HEK293 (cell line): ENCODE measurements at regions not wholly inside any gene's neighbourhood (a gene's known extent, or its start where the extent isn't known, plus 50 kb on each side); places are given as distances from the start of the nearest gene placed in this dataset.

Experiments used
- CTCF ChIA-PET: fragments of 350-600 bp; formaldehyde crosslinking; extraction: SDS; loops from one replicate; lab custom pipeline; 2021; ENCODE audit warnings: antibody characterized with exemption; lab: Yijun Ruan, JAX
- POLR2A ChIA-PET: fragments of 300-600 bp; formaldehyde crosslinking; extraction: SDS; loops from one replicate; lab custom pipeline; 2020; ENCODE audit warnings: antibody characterized with exemption, inconsistent platforms; lab: Yijun Ruan, JAX
- H3K27ac ChIP-seq: fragments of 200-500 bp; sonication (Bioruptor generic); 2 replicates; pipeline ENCODE4 v1.5.1; 2014; ENCODE audit warnings: low read depth, low read length, control low read depth, inconsistent platforms; ENCODE audit errors: extremely low read depth
- H3K36me3 ChIP-seq, 2 experiments: fragments of 200-500 bp in 1 of 2; sonication (Bioruptor generic) in 1 of 2; 1 replicate in 1 of 2; 2 replicates in 1 of 2; pipeline ENCODE4 v1.5.1; 2014 to 2017; ENCODE audit warnings: inconsistent platforms in 2 of 2, low read length in 2 of 2; ENCODE audit not compliant: control insufficient read depth in 2 of 2, insufficient read depth in 1 of 2
- H3K4me1 ChIP-seq: fragments of 200-500 bp; sonication (Bioruptor generic); 2 replicates; pipeline ENCODE4 v1.5.1; 2014; ENCODE audit warnings: mild to moderate bottlenecking, low read length, inconsistent platforms; ENCODE audit not compliant: control insufficient read depth, insufficient read depth
- H3K4me3 ChIP-seq: 2 replicates; pipeline ENCODE4 v1.5.1; 2011; ENCODE audit warnings: low read depth, mild to moderate bottlenecking, control low read depth, low read length, moderate library complexity
- H3K9me3 ChIP-seq: fragments of 200-500 bp; sonication (Bioruptor generic); 2 replicates; pipeline ENCODE4 v1.5.1; 2014; ENCODE audit warnings: low read depth, low read length, inconsistent platforms; ENCODE audit not compliant: control insufficient read depth, insufficient read depth
- GLI2 ChIP-seq: fragments of 450-650 bp; formaldehyde crosslinking; IDR thresholded peaks from 2 replicates; pipeline ENCODE4; 2017; ENCODE audit warnings: missing biosample characterization, missing genetic modification characterization, low read depth, borderline replicate concordance
- WT1 ChIP-seq: fragments of 450-650 bp; formaldehyde crosslinking; IDR thresholded peaks from 2 replicates; pipeline ENCODE4 v1.5.1; 2016; ENCODE audit warnings: missing biosample characterization, missing genetic modification characterization
- ZIC2 ChIP-seq: fragments of 450-650 bp; formaldehyde crosslinking; IDR thresholded peaks from 2 replicates; pipeline ENCODE4 v1.5.1; 2016; ENCODE audit warnings: missing biosample characterization, missing genetic modification characterization
- ZNF133 ChIP-seq: fragments of 450-650 bp; formaldehyde crosslinking; IDR thresholded peaks from 2 replicates; pipeline ENCODE4 v1.5.1; 2016; ENCODE audit warnings: missing biosample characterization, missing genetic modification characterization
- ZNF138 ChIP-seq: fragments of 450-650 bp; formaldehyde crosslinking; IDR thresholded peaks from 2 replicates; pipeline ENCODE4 v1.5.1; 2016; ENCODE audit warnings: missing biosample characterization, missing genetic modification characterization, borderline replicate concordance
- ZNF311 ChIP-seq: fragments of 450-650 bp; formaldehyde crosslinking; IDR thresholded peaks from 2 replicates; pipeline ENCODE4 v1.5.1; 2017; ENCODE audit warnings: missing biosample characterization, missing genetic modification characterization, borderline replicate concordance
- ZNF549 ChIP-seq: fragments of 450-650 bp; IDR thresholded peaks from 2 replicates; pipeline ENCODE4 v1.5.1; 2018; ENCODE audit warnings: missing biosample characterization, missing genetic modification characterization, mild to moderate bottlenecking, inconsistent platforms, moderate library complexity
- ZNF571 ChIP-seq: fragments of 450-650 bp; formaldehyde crosslinking; IDR thresholded peaks from 2 replicates; pipeline ENCODE4 v1.5.0; 2017; ENCODE audit warnings: missing biosample characterization, missing genetic modification characterization
- ZNF626 ChIP-seq: fragments of 450-650 bp; sonication (Bioruptor Pico); formaldehyde crosslinking; IDR thresholded peaks from 2 replicates; pipeline ENCODE4 v1.5.1; 2018; ENCODE audit warnings: missing biosample characterization, missing genetic modification characterization, inconsistent platforms
- ZNF791 ChIP-seq: fragments of 450-650 bp; formaldehyde crosslinking; IDR thresholded peaks from 2 replicates; pipeline ENCODE4 v1.5.1; 2016; ENCODE audit warnings: missing biosample characterization, missing genetic modification characterization
- TF ChIP-seq, protein P1 (sequence below): fragments of 450-650 bp; formaldehyde crosslinking; IDR thresholded peaks from 2 replicates; pipeline ENCODE4 v1.5.1; 2016; ENCODE audit warnings: missing biosample characterization, missing genetic modification characterization
- TF ChIP-seq, protein P2 (sequence below): fragments of 450-650 bp; formaldehyde crosslinking; IDR thresholded peaks from 2 replicates; pipeline ENCODE4 v1.5.1; 2016; ENCODE audit warnings: missing biosample characterization, missing genetic modification characterization
- TF ChIP-seq, protein P3 (sequence below): fragments of 450-650 bp; IDR thresholded peaks from 2 replicates; pipeline ENCODE4 v1.5.1; 2018; ENCODE audit warnings: missing biosample characterization, mild to moderate bottlenecking, missing genetic modification characterization
- TF ChIP-seq, protein P4 (sequence below): fragments of 450-650 bp; formaldehyde crosslinking; IDR thresholded peaks from 2 replicates; pipeline ENCODE4 v1.5.1; 2016; ENCODE audit warnings: missing biosample characterization, missing genetic modification characterization, low read depth

DNA sequence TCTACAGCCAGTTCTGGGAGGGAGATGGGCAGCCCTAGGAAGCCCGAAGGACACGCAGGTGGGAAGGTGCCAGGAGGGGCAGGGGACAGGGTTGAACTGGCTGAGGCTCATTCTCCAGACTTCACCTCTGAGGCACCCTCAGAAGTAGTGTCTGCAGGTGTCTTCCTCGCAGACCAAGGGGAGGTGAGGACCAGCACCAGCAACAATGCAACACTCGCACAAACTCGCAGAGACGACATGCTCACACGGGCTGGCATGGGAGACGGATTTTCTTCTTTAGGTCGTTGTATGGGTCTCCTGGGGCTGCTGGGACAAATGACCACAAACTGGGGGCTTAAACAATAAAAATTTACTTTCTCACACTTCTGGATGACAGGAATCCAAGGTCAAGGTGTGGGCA, 132.2 kb upstream of the FOXF1 start (continued):
- TF ChIP-seq, protein P1, sequence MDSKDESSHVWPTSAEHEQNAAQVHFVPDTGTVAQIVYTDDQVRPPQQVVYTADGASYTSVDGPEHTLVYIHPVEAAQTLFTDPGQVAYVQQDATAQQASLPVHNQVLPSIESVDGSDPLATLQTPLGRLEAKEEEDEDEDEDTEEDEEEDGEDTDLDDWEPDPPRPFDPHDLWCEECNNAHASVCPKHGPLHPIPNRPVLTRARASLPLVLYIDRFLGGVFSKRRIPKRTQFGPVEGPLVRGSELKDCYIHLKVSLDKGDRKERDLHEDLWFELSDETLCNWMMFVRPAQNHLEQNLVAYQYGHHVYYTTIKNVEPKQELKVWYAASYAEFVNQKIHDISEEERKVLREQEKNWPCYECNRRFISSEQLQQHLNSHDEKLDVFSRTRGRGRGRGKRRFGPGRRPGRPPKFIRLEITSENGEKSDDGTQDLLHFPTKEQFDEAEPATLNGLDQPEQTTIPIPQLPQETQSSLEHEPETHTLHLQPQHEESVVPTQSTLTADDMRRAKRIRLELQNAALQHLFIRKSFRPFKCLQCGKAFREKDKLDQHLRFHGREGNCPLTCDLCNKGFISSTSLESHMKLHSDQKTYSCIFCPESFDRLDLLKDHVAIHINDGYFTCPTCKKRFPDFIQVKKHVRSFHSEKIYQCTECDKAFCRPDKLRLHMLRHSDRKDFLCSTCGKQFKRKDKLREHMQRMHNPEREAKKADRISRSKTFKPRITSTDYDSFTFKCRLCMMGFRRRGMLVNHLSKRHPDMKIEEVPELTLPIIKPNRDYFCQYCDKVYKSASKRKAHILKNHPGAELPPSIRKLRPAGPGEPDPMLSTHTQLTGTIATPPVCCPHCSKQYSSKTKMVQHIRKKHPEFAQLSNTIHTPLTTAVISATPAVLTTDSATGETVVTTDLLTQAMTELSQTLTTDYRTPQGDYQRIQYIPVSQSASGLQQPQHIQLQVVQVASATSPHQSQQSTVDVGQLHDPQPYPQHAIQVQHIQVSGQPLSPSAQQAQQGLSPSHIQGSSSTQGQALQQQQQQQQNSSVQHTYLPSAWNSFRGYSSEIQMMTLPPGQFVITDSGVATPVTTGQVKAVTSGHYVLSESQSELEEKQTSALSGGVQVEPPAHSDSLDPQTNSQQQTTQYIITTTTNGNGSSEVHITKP (tag by site-specific recombination): no peak
- TF ChIP-seq, protein P2, sequence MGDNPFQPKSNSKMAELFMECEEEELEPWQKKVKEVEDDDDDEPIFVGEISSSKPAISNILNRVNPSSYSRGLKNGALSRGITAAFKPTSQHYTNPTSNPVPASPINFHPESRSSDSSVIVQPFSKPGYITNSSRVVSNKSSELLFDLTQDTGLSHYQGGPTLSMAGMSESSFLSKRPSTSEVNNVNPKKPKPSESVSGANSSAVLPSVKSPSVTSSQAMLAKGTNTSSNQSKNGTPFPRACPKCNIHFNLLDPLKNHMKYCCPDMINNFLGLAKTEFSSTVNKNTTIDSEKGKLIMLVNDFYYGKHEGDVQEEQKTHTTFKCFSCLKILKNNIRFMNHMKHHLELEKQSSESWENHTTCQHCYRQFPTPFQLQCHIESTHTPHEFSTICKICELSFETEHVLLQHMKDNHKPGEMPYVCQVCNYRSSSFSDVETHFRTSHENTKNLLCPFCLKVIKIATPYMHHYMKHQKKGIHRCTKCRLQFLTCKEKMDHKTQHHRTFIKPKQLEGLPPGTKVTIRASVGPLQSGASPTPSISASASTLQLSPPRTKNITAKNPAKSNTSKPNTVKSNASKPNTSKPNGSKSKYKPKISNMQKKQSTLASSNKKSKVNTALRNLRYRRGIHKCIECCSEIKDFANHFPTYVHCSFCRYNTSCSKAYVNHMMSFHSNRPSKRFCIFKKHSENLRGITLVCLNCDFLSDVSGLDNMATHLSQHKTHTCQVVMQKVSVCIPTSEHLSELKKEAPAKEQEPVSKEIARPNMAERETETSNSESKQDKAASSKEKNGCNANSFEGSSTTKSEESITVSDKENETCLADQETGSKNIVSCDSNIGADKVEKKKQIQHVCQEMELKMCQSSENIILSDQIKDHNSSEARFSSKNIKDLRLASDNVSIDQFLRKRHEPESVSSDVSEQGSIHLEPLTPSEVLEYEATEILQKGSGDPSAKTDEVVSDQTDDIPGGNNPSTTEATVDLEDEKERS: no peak
- TF ChIP-seq ZNF791 (tag by site-specific recombination): no peak
- TF ChIP-seq ZNF571: no peak
- no peak for TF ChIP-seq ZNF311
- TF ChIP-seq, protein P3, sequence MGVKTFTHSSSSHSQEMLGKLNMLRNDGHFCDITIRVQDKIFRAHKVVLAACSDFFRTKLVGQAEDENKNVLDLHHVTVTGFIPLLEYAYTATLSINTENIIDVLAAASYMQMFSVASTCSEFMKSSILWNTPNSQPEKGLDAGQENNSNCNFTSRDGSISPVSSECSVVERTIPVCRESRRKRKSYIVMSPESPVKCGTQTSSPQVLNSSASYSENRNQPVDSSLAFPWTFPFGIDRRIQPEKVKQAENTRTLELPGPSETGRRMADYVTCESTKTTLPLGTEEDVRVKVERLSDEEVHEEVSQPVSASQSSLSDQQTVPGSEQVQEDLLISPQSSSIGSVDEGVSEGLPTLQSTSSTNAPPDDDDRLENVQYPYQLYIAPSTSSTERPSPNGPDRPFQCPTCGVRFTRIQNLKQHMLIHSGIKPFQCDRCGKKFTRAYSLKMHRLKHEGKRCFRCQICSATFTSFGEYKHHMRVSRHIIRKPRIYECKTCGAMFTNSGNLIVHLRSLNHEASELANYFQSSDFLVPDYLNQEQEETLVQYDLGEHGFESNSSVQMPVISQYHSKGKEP (tag by site-specific recombination): no peak
- TF ChIP-seq, protein P4, sequence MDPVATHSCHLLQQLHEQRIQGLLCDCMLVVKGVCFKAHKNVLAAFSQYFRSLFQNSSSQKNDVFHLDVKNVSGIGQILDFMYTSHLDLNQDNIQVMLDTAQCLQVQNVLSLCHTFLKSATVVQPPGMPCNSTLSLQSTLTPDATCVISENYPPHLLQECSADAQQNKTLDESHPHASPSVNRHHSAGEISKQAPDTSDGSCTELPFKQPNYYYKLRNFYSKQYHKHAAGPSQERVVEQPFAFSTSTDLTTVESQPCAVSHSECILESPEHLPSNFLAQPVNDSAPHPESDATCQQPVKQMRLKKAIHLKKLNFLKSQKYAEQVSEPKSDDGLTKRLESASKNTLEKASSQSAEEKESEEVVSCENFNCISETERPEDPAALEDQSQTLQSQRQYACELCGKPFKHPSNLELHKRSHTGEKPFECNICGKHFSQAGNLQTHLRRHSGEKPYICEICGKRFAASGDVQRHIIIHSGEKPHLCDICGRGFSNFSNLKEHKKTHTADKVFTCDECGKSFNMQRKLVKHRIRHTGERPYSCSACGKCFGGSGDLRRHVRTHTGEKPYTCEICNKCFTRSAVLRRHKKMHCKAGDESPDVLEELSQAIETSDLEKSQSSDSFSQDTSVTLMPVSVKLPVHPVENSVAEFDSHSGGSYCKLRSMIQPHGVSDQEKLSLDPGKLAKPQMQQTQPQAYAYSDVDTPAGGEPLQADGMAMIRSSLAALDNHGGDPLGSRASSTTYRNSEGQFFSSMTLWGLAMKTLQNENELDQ (tag by site-specific recombination): no peak
- no peak for TF ChIP-seq ZIC2 (tag by site-specific recombination)
- TF ChIP-seq ZNF549: no peak
- no peak for TF ChIP-seq GLI2 (tag by site-specific recombination)
- TF ChIP-seq, all 188 proteins: peak for 0

DNA sequence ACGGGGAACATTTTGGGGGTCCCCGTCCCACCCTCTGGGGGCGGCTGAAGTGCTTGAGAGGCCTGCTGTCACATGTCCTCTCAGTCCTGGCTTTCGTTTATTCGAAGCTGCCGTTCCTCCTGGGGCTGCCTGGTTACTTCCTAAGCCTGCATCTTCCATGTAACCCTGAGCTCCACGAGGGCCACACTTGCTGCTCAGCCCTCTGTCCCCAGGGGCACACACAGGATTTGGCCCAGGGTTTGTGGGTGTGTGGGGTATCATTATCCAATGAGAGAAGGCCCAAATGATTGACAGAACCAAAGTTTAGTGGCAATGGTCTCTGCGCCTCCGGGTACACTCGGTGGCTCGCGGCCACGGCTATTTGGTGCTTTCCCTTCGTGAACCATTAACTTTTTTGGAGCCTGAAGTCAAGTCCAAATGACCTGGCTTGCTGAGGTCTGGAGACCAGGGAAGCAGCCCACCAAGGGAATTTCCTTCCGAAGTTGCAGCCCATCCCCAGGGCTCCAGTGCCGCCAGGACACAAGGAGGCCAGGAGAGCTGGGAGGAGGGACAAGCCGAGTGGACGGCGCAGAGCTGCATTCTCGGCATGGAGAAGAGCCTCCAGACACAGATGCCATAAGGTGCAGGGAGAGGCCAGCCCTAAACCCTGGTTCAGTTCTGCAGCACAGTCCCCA, 131.4 kb upstream of the FOXF1 start:
- ChIA-PET POLR2A (interaction anchor here (0.6 kb wide), 1 partner anchor 132 kb away, joined by 3 read pairs; the partner anchor contains the start of gene FOXF1), CTCF (no interaction called here)
- H3K9me3 ChIP-seq: no peaks in the 10 kb centered on the region
- no peak overlapping the region for H3K27ac ChIP-seq
- TF ChIP-seq ZNF138 (tag by site-specific recombination) (no peak), ZNF133 (tag by site-specific recombination) (no peak), WT1 (tag by site-specific recombination) (no peak), ZNF626 (tag by site-specific recombination) (no peak)
- H3K4me1 ChIP-seq: no peaks in the 10 kb centered on the region
- H3K4me3 ChIP-seq: no peak overlapping the region
- H3K36me3 ChIP-seq: no peaks in the 10 kb centered on the region
